HG03432 (cell line): ENCODE measurements at regions not wholly inside any gene's neighbourhood (a gene's known extent, or its start where the extent isn't known, plus 50 kb on each side); places are given as distances from the start of the nearest gene placed in this dataset.
A peak's percentile ranks its signal among the peaks of the same experiment; 100 is the strongest.
"Not testable (repeated sequence)": the region's sequence is repeated elsewhere in the genome, so short reads cannot be mapped to it uniquely, and the experiment has no call there.

Experiments used
- ATAC-seq: cut with Tn5 transposase; IDR thresholded peaks from one replicate; pipeline ENCODE4 v1.9.1; 2021; ENCODE audit warnings: mild to moderate bottlenecking, moderate library complexity; ENCODE audit not compliant: unreplicated experiment

- ATAC-seq: no peak
These were observed 94.3 kb upstream of the DCLK2 start for GRCh38 chr4:149983931-149984330.

- no peak for ATAC-seq
These were observed 92.3 kb upstream of the DCLK2 start for GRCh38 chr4:149985981-149986380.

GRCh38 chr4:149986917-149987316, 91.3 kb upstream of the DCLK2 start:
- no peak for ATAC-seq

GRCh38 chr4:149987330-149988086, 90.7 kb upstream of the DCLK2 start:
- ATAC-seq: no peak

GRCh38 chr4:149988087-149988410, 90.2 kb upstream of the DCLK2 start:
- ATAC-seq: no peak

GRCh38 chr4:149993030-149993429, 85.2 kb upstream of the DCLK2 start:
- peak; percentile 44 for ATAC-seq

- ATAC-seq: no peak
These were observed 83.0 kb upstream of the DCLK2 start for GRCh38 chr4:149995134-149995756.

GRCh38 chr4:149997881-149998421, 80.3 kb upstream of the DCLK2 start:
- peak; percentile 79 for ATAC-seq

- no peak for ATAC-seq
These were observed 78.7 kb upstream of the DCLK2 start for GRCh38 chr4:149999485-150000074.

- no peak for ATAC-seq
These were observed 76.4 kb upstream of the DCLK2 start for GRCh38 chr4:150001815-150002214.

- ATAC-seq: no peak
These were observed 75.7 kb upstream of the DCLK2 start for GRCh38 chr4:150002561-150002960.

GRCh38 chr4:150004481-150004880, 73.8 kb upstream of the DCLK2 start:
- ATAC-seq: no peak

- ATAC-seq: no peak
These were observed 72.7 kb upstream of the DCLK2 start for GRCh38 chr4:150005537-150005936.

- no peak for ATAC-seq
These were observed 72.0 kb upstream of the DCLK2 start for GRCh38 chr4:150006197-150006596.

GRCh38 chr4:150007512-150007911, 70.7 kb upstream of the DCLK2 start:
- no peak for ATAC-seq

GRCh38 chr4:150008546-150008945, 69.7 kb upstream of the DCLK2 start:
- no peak for ATAC-seq

GRCh38 chr4:150009533-150009932, 68.7 kb upstream of the DCLK2 start:
- no peak for ATAC-seq

GRCh38 chr4:150010525-150011126, 67.6 kb upstream of the DCLK2 start:
- peak; percentile 79 for ATAC-seq

- ATAC-seq: no peak
These were observed 65.3 kb upstream of the DCLK2 start for GRCh38 chr4:150012851-150013360.

GRCh38 chr4:150015910-150016309, 62.3 kb upstream of the DCLK2 start:
- ATAC-seq: not testable (repeated sequence)

GRCh38 chr4:150016621-150017020, 61.6 kb upstream of the DCLK2 start:
- ATAC-seq: not testable (repeated sequence)
